IMR-90 (cell line): ENCODE measurements at regions not wholly inside any gene's neighbourhood (a gene's known extent, or its start where the extent isn't known, plus 50 kb on each side); places are given as distances from the start of the nearest gene placed in this dataset.

Source experiments
- ATAC-seq: fragments of 200-7000 bp; cut with Tn5 transposase; 2 replicates; pipeline ENCODE4 v1.9.1; 2020; ENCODE audit warnings: low read depth, mild to moderate bottlenecking, moderate library complexity
- BruUV-seq: library from RNA; stranded (reverse); fragments of 400-500 nt; replicated peaks from 2 replicates; lab custom pipeline; 2021; lab: Mats Ljungman, UMichigan
- CTCF ChIA-PET: fragments of 300-600 bp; formaldehyde crosslinking; extraction: SDS; loops from one replicate; lab custom pipeline; 2021; ENCODE audit warnings: antibody characterized with exemption; lab: Yijun Ruan, JAX
- POLR2A ChIA-PET: fragments of 300-600 bp; sonication (Branson Sonifier 250); formaldehyde crosslinking; loops from one replicate; lab custom pipeline; 2022; ENCODE audit warnings: antibody characterized with exemption; ENCODE audit not compliant: unreplicated experiment; lab: Charles Lee
- DNase-seq: peaks from one replicate; pipeline ENCODE4 v3.0.0; 2013
- H2AFZ ChIP-seq: replicated peaks from 2 replicates; pipeline ENCODE3; 2013; ENCODE audit warnings: low read length, mild to moderate bottlenecking; ENCODE audit not compliant: poor library complexity
- H2AK5ac ChIP-seq: 2 replicates; pipeline ENCODE4 v1.6.1; 2013; ENCODE audit warnings: low read depth, low read length, inconsistent platforms
- H2AK9ac ChIP-seq: replicated peaks from 2 replicates; pipeline ENCODE3; 2013; ENCODE audit warnings: mild to moderate bottlenecking, low read depth, low read length, moderate library complexity; ENCODE audit not compliant: poor library complexity
- H2BK120ac ChIP-seq: 2 replicates; pipeline ENCODE4 v1.6.1; 2013; ENCODE audit warnings: low read depth, low read length, inconsistent platforms
- H2BK15ac ChIP-seq: 3 replicates; pipeline ENCODE4 v1.6.1; 2013; ENCODE audit warnings: low read depth, low read length, inconsistent platforms
- H2BK20ac ChIP-seq: 2 replicates; pipeline ENCODE4 v1.6.1; 2013; ENCODE audit warnings: low read depth, mild to moderate bottlenecking, inconsistent platforms, low read length, moderate library complexity
- H2BK5ac ChIP-seq: 2 replicates; pipeline ENCODE4 v1.6.1; 2013; ENCODE audit warnings: mild to moderate bottlenecking, low read depth, low read length, inconsistent platforms; ENCODE audit not compliant: poor library complexity, severe bottlenecking
- H3K14ac ChIP-seq: replicated peaks from 2 replicates; pipeline ENCODE4 v1.6.1; 2013; ENCODE audit warnings: low read depth, low read length, inconsistent platforms
- H3K18ac ChIP-seq: 2 replicates; pipeline ENCODE4 v1.6.1; 2013; ENCODE audit warnings: low read depth, low read length, control low read depth
- H3K23ac ChIP-seq: 2 replicates; pipeline ENCODE4 v1.6.1; 2013; ENCODE audit warnings: low read depth, low read length, inconsistent platforms
- H3K27ac ChIP-seq: 2 replicates; pipeline ENCODE4 v1.5.1; 2013; ENCODE audit warnings: mild to moderate bottlenecking, control low read depth, low read length; ENCODE audit not compliant: insufficient read depth
- H3K27me3 ChIP-seq: 2 replicates; pipeline ENCODE4 v1.6.1; 2013; ENCODE audit warnings: low read length; ENCODE audit not compliant: control insufficient read depth, insufficient read depth
- H3K36me3 ChIP-seq: 2 replicates; pipeline ENCODE4 v1.6.1; 2013; ENCODE audit warnings: low read length, mixed read lengths; ENCODE audit not compliant: control insufficient read depth, insufficient read depth
- H3K4ac ChIP-seq: 2 replicates; pipeline ENCODE4 v1.6.1; 2013; ENCODE audit warnings: low read depth, low read length, inconsistent platforms
- H3K4me1 ChIP-seq: 2 replicates; pipeline ENCODE4 v1.6.1; 2013; ENCODE audit warnings: low read length, mixed read lengths; ENCODE audit not compliant: control insufficient read depth, insufficient read depth
- H3K4me2 ChIP-seq: 2 replicates; pipeline ENCODE4 v1.6.1; 2013; ENCODE audit warnings: low read depth, mild to moderate bottlenecking, control low read depth, low read length, moderate library complexity
- H3K4me3 ChIP-seq: 2 replicates; pipeline ENCODE4 v1.5.1; 2013; ENCODE audit warnings: low read depth, mild to moderate bottlenecking, control low read depth, low read length, moderate library complexity; ENCODE audit not compliant: insufficient read depth
- H3K56ac ChIP-seq: 2 replicates; pipeline ENCODE4 v1.6.1; 2013; ENCODE audit warnings: low read length, inconsistent platforms; ENCODE audit not compliant: insufficient read depth; ENCODE audit errors: extremely low read depth
- H3K79me1 ChIP-seq, 2 experiments: 2 replicates each; pipeline ENCODE4 v1.6.1; 2013; ENCODE audit warnings: low read length in 2 of 2, inconsistent platforms in 1 of 2, low read depth in 1 of 2
- H3K9ac ChIP-seq: 2 replicates; pipeline ENCODE4 v1.6.1; 2013; ENCODE audit warnings: low read depth, low read length, control low read depth
- H3K9me1 ChIP-seq: 2 replicates; pipeline ENCODE4 v1.6.1; 2013; ENCODE audit warnings: low read length, inconsistent platforms; ENCODE audit not compliant: insufficient read depth
- H3K9me3 ChIP-seq: 2 replicates; pipeline ENCODE4 v1.6.1; 2013; ENCODE audit warnings: low read length; ENCODE audit not compliant: control insufficient read depth, insufficient read depth
- H4K20me1 ChIP-seq: 2 replicates; pipeline ENCODE4 v1.6.1; 2013; ENCODE audit warnings: low read length, inconsistent platforms; ENCODE audit not compliant: insufficient read depth
- H4K5ac ChIP-seq: 2 replicates; pipeline ENCODE4 v1.6.1; 2013; ENCODE audit warnings: mild to moderate bottlenecking, low read depth, low read length, control low read depth
- H4K8ac ChIP-seq, 2 experiments: 2 replicates each; pipeline ENCODE4 v1.6.1; 2013; ENCODE audit warnings: low read depth in 2 of 2, low read length in 2 of 2, control low read depth in 1 of 2, inconsistent platforms in 1 of 2
- H4K91ac ChIP-seq: 2 replicates; pipeline ENCODE4 v1.6.1; 2013; ENCODE audit warnings: low read depth, low read length, inconsistent platforms; ENCODE audit not compliant: insufficient read depth
- CEBPB ChIP-seq: IDR thresholded peaks from 2 replicates; pipeline ENCODE4 v1.6.1; 2012; ENCODE audit warnings: low read depth, low read length, improper control_type of control experiment
- CHD1 ChIP-seq: IDR thresholded peaks from 2 replicates; pipeline ENCODE4 v1.6.1; 2012; ENCODE audit warnings: low read depth, low read length, improper control_type of control experiment
- CTCF ChIP-seq: conservative IDR thresholded peaks from 2 replicates; pipeline ENCODE4 v1.5.1; 2012; ENCODE audit warnings: mild to moderate bottlenecking, low read depth, low read length, improper control_type of control experiment
- FOS ChIP-seq: fragments of 150-350 bp; IDR thresholded peaks from 2 replicates; pipeline ENCODE4 v1.6.1; 2016; ENCODE audit warnings: low read depth, low read length
- MAZ ChIP-seq: IDR thresholded peaks from 2 replicates; pipeline ENCODE4 v1.6.1; 2012; ENCODE audit warnings: low read depth, mild to moderate bottlenecking, low read length, improper control_type of control experiment, moderate library complexity, borderline replicate concordance
- MXI1 ChIP-seq: IDR thresholded peaks from 2 replicates; pipeline ENCODE4 v1.6.1; 2012; ENCODE audit warnings: low read depth, mild to moderate bottlenecking, low read length, moderate library complexity, borderline replicate concordance
- NFE2L2 ChIP-seq: fragments of 150-350 bp; IDR thresholded peaks from 2 replicates; pipeline ENCODE4 v1.6.1; 2016; ENCODE audit warnings: low read depth, mild to moderate bottlenecking, low read length
- RCOR1 ChIP-seq: IDR thresholded peaks from 2 replicates; pipeline ENCODE4 v1.6.1; 2012; ENCODE audit warnings: mild to moderate bottlenecking, low read length, improper control_type of control experiment; ENCODE audit not compliant: insufficient replicate concordance
- WGBS, 2 experiments: methylation state at CpG; one replicate each; pipeline versions ENCODE4 v1.1.5 to v1.1.7; 2013; ENCODE audit warnings: missing lambda C conversion rate in 2 of 2; ENCODE audit not compliant: insufficient read length in 1 of 2; ENCODE audit errors: extremely low coverage in 2 of 2; 5-methylcytosine and 5-hydroxymethylcytosine counted together
- dilution Hi-C: fragments of 300-500 bp; cut with HindIII; formaldehyde crosslinking; loops from one replicate; pipeline ENCODE4 v1.14.3; 2018; ENCODE audit warnings: low sequenced_read_pairs; ENCODE audit not compliant: unreplicated experiment
- in situ Hi-C: fragments of 300-500 bp; cut with MboI; formaldehyde crosslinking; loops from 3 replicates; pipeline ENCODE4 v1.14.3; 2019; ENCODE audit warnings: low sequenced_read_pairs, inconsistent platforms, mixed read lengths
- intact Hi-C: fragments of 100-400 bp; cut with micrococcal nuclease; formaldehyde crosslinking; loops from 2 replicates; pipeline ENCODE4 v1.10.0; 2022

DNA sequence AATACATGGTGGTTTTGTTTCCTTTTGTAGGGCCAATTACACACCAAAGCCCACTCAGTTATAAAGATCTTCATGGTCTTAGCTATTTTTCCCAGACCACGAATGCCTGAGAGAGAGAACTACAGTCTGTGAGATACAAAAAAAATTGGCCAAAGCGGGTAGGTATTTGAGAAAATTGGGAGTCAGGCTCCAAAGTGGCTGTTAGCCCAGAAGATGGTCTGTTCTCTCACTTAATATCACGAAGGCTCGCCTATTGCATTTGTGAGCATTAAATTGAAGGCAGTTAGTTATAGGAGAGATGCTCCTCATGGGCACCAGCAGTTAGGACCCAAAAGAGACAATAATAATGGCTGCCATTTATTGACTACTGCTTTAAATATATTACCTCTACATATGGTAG is 342.7 kb downstream of the PLPP3 start:
- H4K8ac ChIP-seq: no peak overlapping the region
- no peaks in the 10 kb centered on the region for H3K27me3 ChIP-seq
- no peaks in the 10 kb centered on the region for H3K36me3 ChIP-seq
- H3K14ac ChIP-seq: no peak overlapping the region
- H3K9me1 ChIP-seq: no peaks in the 10 kb centered on the region
- no peak overlapping the region for H3K9ac ChIP-seq
- intact Hi-C loops (no loop called here), dilution Hi-C loops (no loop called here), in situ Hi-C loops (no loop called here)
- no peaks in the 10 kb centered on the region for H4K20me1 ChIP-seq
- H2AK5ac ChIP-seq: no peak overlapping the region
- no peak overlapping the region for H2AFZ ChIP-seq
- BruUV-seq: no TSS peak
- no peak overlapping the region for H4K5ac ChIP-seq
- ATAC-seq (no peak), DNase-seq (no peak)
- no peak overlapping the region for H3K56ac ChIP-seq
- no peak overlapping the region for H3K4me2 ChIP-seq
- no peak overlapping the region for H3K18ac ChIP-seq
- TF ChIP-seq CEBPB (no peak), CHD1 (no peak), MAZ (no peak), NFE2L2 (no peak), CTCF (no peak), FOS (no peak), RCOR1 (no peak), MXI1 (no peak)
- H3K4me1 ChIP-seq: peaks cover 2% of the 10 kb centered on the region; the same call in 1 of the 2 replicates
- H2BK20ac ChIP-seq: no peak overlapping the region
- H3K23ac ChIP-seq: no peak overlapping the region
- no peak overlapping the region for H3K4me3 ChIP-seq
- no peak overlapping the region for H2BK120ac ChIP-seq
- H3K79me1 ChIP-seq: no peaks in the 10 kb centered on the region
- H3K9me3 ChIP-seq: no peaks in the 10 kb centered on the region
- H4K91ac ChIP-seq: no peak overlapping the region
- H3K4ac ChIP-seq: no peak overlapping the region
- H2AK9ac ChIP-seq: no peak overlapping the region
- no peak overlapping the region for H2BK15ac ChIP-seq
- H2BK5ac ChIP-seq: no peak overlapping the region
- POLR2A ChIA-PET: no interaction called here
- WGBS, 2 experiments: no CpG with 5 or more reads among the region's 4 CpGs
- no peak overlapping the region for H3K27ac ChIP-seq
- CTCF ChIA-PET: interaction anchor here (0.7 kb wide), 1 partner anchor 1317 kb away, joined by 3 read pairs; no protein-coding TSS in a partner anchor
